Panc1 (cell line): ENCODE measurements at regions not wholly inside any gene's neighbourhood (a gene's known extent, or its start where the extent isn't known, plus 50 kb on each side); places are given as distances from the start of the nearest gene placed in this dataset.

Experiments used
- CTCF ChIP-seq: fragments of 450-650 bp; IDR thresholded peaks from 2 replicates; pipeline ENCODE4 v1.5.1; 2017; ENCODE audit warnings: mild to moderate bottlenecking
- REST ChIP-seq, 2 experiments: IDR thresholded peaks; 2 replicates each; pipeline ENCODE4 v1.6.1; 2011 to 2012; ENCODE audit warnings: low read depth in 2 of 2, control low read depth in 1 of 2, low read length in 1 of 2, mild to moderate bottlenecking in 1 of 2, moderate library complexity in 1 of 2; ENCODE audit not compliant: insufficient read depth in 1 of 2
- SIN3A ChIP-seq: IDR thresholded peaks from 2 replicates; pipeline ENCODE4 v1.6.1; 2012; ENCODE audit warnings: low read depth, mild to moderate bottlenecking, low read length, moderate library complexity, borderline replicate concordance; ENCODE audit not compliant: insufficient read depth
- TCF7L2 ChIP-seq: IDR thresholded peaks from 2 replicates; pipeline ENCODE4 v1.6.1; 2011; ENCODE audit warnings: mild to moderate bottlenecking, low read depth, low read length, inconsistent platforms

GRCh38 chr10:78381107-78381506 lies 347.4 kb downstream of the RPS24 start:
- TF ChIP-seq CTCF, result no peak
- TF ChIP-seq TCF7L2, result no peak
- no peak for TF ChIP-seq SIN3A
- TF ChIP-seq REST (IDR thresholded peaks at IDR 0.05; ENCODE audit: insufficient read depth in 1 of 2, low read depth in 2 of 2, low read length in 1 of 2), result no peak
